Inflammatory macrophage (primary cell): ENCODE measurements at regions not wholly inside any gene's neighbourhood (a gene's known extent, or its start where the extent isn't known, plus 50 kb on each side); places are given as distances from the start of the nearest gene placed in this dataset.
A peak's percentile ranks its signal among the peaks of the same experiment; 100 is the strongest.

ENCODE experiments used
- DNase-seq, 2 donors: peaks; one replicate each; pipeline ENCODE4 v3.0.0-alpha.2; 2020 to 2022

- peak; percentile 63 to 75 for DNase-seq
Observed at GRCh38 chr20:9919271-9920014, 80.6 kb upstream of the PAK5 start.

- no peak for DNase-seq
Observed at GRCh38 chr20:9918348-9918747, 79.5 kb upstream of the PAK5 start.

- no peak for DNase-seq
Observed at GRCh38 chr20:9916761-9917160, 77.9 kb upstream of the PAK5 start.

- DNase-seq = peak; percentile 60 to 69
Observed at GRCh38 chr20:9912858-9913434, 74.1 kb upstream of the PAK5 start.

- DNase-seq = no peak
Observed at GRCh38 chr20:9912290-9912689, 73.4 kb upstream of the PAK5 start.

GRCh38 chr20:9911519-9911918, 72.6 kb upstream of the PAK5 start:
- no peak for DNase-seq

GRCh38 chr20:9909167-9909566, 70.3 kb upstream of the PAK5 start:
- DNase-seq = no peak

GRCh38 chr20:9903048-9903655, 64.3 kb upstream of the PAK5 start:
- peak in 1 of 2 donors; percentile 12 for DNase-seq

- peak in 1 of 2 donors; percentile 23 for DNase-seq
Observed at GRCh38 chr20:9889270-9889981, 50.5 kb upstream of the PAK5 start.
